GM12865 (cell line): ENCODE measurements at regions not wholly inside any gene's neighbourhood (a gene's known extent, or its start where the extent isn't known, plus 50 kb on each side); places are given as distances from the start of the nearest gene placed in this dataset.

Experiments
- DNase-seq: peaks from one replicate; pipeline ENCODE4 v3.0.0; 2010; ENCODE audit warnings: low read depth
- H3K4me3 ChIP-seq: 2 replicates; pipeline ENCODE4 v1.5.1; 2011; ENCODE audit warnings: mild to moderate bottlenecking, low read depth, low read length, control low read depth
- TF ChIP-seq, protein P1 (sequence below): IDR thresholded peaks from 2 replicates; pipeline ENCODE4 v1.5.1; 2011; ENCODE audit warnings: low read length, control low read depth, low read depth, inconsistent platforms; ENCODE audit not compliant: insufficient read depth; ENCODE audit errors: missing control alignments

- DNase-seq, result no peak
- TF ChIP-seq, protein P1, sequence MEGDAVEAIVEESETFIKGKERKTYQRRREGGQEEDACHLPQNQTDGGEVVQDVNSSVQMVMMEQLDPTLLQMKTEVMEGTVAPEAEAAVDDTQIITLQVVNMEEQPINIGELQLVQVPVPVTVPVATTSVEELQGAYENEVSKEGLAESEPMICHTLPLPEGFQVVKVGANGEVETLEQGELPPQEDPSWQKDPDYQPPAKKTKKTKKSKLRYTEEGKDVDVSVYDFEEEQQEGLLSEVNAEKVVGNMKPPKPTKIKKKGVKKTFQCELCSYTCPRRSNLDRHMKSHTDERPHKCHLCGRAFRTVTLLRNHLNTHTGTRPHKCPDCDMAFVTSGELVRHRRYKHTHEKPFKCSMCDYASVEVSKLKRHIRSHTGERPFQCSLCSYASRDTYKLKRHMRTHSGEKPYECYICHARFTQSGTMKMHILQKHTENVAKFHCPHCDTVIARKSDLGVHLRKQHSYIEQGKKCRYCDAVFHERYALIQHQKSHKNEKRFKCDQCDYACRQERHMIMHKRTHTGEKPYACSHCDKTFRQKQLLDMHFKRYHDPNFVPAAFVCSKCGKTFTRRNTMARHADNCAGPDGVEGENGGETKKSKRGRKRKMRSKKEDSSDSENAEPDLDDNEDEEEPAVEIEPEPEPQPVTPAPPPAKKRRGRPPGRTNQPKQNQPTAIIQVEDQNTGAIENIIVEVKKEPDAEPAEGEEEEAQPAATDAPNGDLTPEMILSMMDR, result no peak
- H3K4me3 ChIP-seq, result no peak overlapping the region
Observed at GRCh38 chr15:79602180-79602579, 170.0 kb downstream of the MINAR1 start.

DNA sequence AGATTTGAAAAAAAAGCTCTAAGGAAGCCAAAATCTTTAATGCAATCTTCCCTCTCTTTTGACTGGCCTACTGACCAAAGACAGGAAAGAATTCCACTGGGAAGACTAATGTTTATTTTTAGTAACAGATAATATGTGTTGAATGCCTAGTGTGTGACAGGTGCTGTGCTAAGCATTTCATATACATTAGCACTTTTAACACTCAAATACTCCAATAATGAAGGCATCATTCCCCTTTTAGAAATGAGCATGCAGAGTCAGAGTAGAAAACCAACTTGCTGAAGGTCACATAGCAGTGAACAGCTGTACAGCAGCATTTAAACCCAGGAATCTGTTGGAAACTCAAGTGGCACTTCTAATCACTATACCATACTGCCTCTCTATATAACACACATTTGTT, 170.6 kb downstream of the MINAR1 start:
- TF ChIP-seq, protein P1, result no peak
- DNase-seq, result no peak
- H3K4me3 ChIP-seq, result no peak overlapping the region

DNA sequence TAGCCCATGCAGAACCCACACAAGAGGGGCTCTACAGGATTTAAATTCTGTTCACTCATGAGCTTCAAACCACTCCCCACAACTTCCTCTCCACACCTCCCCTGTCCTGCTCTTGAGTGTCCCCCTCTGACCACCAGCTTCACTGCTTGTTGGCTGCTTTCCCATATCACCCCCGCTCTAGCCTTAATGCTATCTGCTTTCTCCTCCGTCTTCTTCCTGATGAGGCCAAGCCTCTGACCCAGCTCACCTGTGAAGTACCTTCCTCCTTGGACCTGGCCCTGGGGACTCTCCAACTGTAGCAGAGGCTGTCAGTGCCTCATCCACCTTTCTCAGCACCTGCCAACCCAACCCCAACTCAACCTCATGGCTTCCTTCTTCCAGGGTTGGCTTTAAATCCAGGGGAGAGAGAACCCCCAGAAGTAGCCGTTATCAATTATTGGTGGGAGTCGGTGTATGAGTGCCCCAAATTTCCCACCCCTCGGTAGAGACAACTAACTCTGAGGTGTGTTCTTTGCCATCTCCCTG, 174.8 kb downstream of the MINAR1 start:
- TF ChIP-seq, protein P1, result no peak
- DNase-seq, result no peak
- no peak overlapping the region for H3K4me3 ChIP-seq

- no peak overlapping the region for H3K4me3 ChIP-seq
- TF ChIP-seq, protein P1, result no peak
- no peak for DNase-seq
Observed at GRCh38 chr15:79608066-79608864, 176.1 kb downstream of the MINAR1 start.

DNA sequence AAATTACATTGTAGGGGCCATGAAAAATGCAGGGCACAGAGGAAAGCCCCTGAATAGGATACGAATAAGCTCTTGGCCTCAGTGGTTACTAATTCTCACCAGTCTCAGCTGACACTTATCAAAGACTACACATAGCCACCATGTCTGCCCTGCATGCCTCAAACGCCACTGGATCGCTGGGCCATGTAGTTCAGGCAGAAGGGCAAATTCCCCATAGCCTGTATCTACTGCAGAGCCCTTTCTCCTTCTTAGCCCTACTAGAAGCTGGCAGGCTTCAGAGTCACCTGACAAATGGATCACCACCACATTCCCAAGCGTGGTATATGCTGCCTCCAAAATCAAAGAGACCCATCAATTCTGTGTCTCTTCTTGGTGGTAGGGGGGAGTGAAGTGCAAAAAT, 177.4 kb downstream of the MINAR1 start:
- no peak overlapping the region for H3K4me3 ChIP-seq
- TF ChIP-seq, protein P1, result no peak
- DNase-seq, result no peak

DNA sequence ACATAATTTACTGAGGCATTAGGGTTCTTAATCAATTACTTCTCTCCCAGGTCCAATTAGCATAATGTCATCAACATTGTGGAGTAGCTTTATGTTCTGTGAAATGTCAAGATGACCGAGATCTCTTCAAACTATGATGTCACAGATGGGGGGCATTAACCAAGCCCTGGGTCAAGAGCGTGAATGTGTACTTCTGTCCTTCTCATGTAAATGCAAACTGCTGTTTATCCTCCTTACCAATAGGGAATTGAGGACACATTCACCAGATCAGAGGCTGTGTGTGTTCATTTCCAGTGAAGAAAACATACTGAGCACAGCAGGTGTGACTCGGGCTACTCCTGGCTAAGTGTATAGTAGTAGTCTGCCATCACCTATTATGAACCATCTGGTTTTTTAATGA, 177.9 kb downstream of the MINAR1 start:
- DNase-seq, result no peak
- TF ChIP-seq, protein P1, result no peak

More for the DNA sequence above, 177.9 kb downstream of the MINAR1 start:
- H3K4me3 ChIP-seq, result no peak overlapping the region
